Keratinocyte (primary cell): ENCODE measurements at regions not wholly inside any gene's neighbourhood (a gene's known extent, or its start where the extent isn't known, plus 50 kb on each side); places are given as distances from the start of the nearest gene placed in this dataset.

ENCODE experiments used
- DNase-seq: peaks from one replicate; pipeline ENCODE4 v3.0.0-alpha.2; 2011; ENCODE audit warnings: low read depth, missing footprints, low spot score
- FAIRE-seq: peaks from 2 replicates; lab custom pipeline; 2011; peaks lifted over from hg19 to GRCh38; lab: Jason Lieb, UNC
- H2AFZ ChIP-seq: 2 replicates; pipeline ENCODE4 v1.6.0; 2012; ENCODE audit warnings: low read length, control low read depth, inconsistent platforms; ENCODE audit not compliant: control insufficient read depth
- H3K27ac ChIP-seq: 2 replicates; pipeline ENCODE4 v1.5.1; 2011; ENCODE audit warnings: low read length; ENCODE audit not compliant: control insufficient read depth, insufficient read depth
- H3K27me3 ChIP-seq: 3 replicates; pipeline ENCODE4 v1.6.0; 2011; ENCODE audit warnings: low read length; ENCODE audit not compliant: control insufficient read depth, insufficient read depth; ENCODE audit errors: extremely low read depth
- H3K36me3 ChIP-seq, 2 experiments: 2 replicates in 1 of 2; 3 replicates in 1 of 2; pipeline ENCODE4 v1.5.1; 2011; ENCODE audit warnings: low read length in 2 of 2, mild to moderate bottlenecking in 1 of 2; ENCODE audit not compliant: control insufficient read depth in 2 of 2, insufficient read depth in 2 of 2; ENCODE audit errors: extremely low read depth in 1 of 2
- H3K4me1 ChIP-seq: 3 replicates; pipeline ENCODE4 v1.5.1; 2011; ENCODE audit warnings: low read length; ENCODE audit not compliant: control insufficient read depth, insufficient read depth; ENCODE audit errors: extremely low read depth
- H3K4me2 ChIP-seq: 3 replicates; pipeline ENCODE4 v1.6.0; 2011; ENCODE audit warnings: low read depth, low read length; ENCODE audit not compliant: control insufficient read depth, insufficient read depth; ENCODE audit errors: extremely low read depth
- H3K4me3 ChIP-seq, 3 experiments: fragments of 200-600 bp in 1 of 3; sonication (generic) in 1 of 3; 2 replicates in 2 of 3; 3 replicates in 1 of 3; pipeline ENCODE4 v1.5.1; 2011 to 2016; ENCODE audit warnings: low read length in 3 of 3, mild to moderate bottlenecking in 3 of 3, control low read depth in 2 of 3, inconsistent platforms in 1 of 3, low read depth in 1 of 3, mixed read lengths in 1 of 3, mixed run types in 1 of 3, moderate library complexity in 1 of 3; ENCODE audit not compliant: control insufficient read depth in 2 of 3, insufficient read depth in 2 of 3; ENCODE audit errors: extremely low read depth in 1 of 3
- H3K79me2 ChIP-seq: 2 replicates; pipeline ENCODE4 v1.6.0; 2012; ENCODE audit warnings: low read length; ENCODE audit not compliant: control insufficient read depth, insufficient read depth
- H3K9ac ChIP-seq: 3 replicates; pipeline ENCODE4 v1.6.0; 2011; ENCODE audit warnings: low read length; ENCODE audit not compliant: control insufficient read depth, insufficient read depth; ENCODE audit errors: extremely low read depth
- H3K9me1 ChIP-seq: 3 replicates; pipeline ENCODE4 v1.6.0; 2011; ENCODE audit warnings: low read length; ENCODE audit not compliant: control insufficient read depth, insufficient read depth; ENCODE audit errors: extremely low read depth
- H3K9me3 ChIP-seq: 2 replicates; pipeline ENCODE4 v1.5.1; 2012; ENCODE audit warnings: low read depth, low read length; ENCODE audit not compliant: control insufficient read depth
- H4K20me1 ChIP-seq: 3 replicates; pipeline ENCODE4 v1.6.0; 2011; ENCODE audit warnings: low read length; ENCODE audit not compliant: control insufficient read depth, insufficient read depth; ENCODE audit errors: extremely low read depth
- CTCF ChIP-seq, 3 experiments: IDR thresholded peaks in 1 of 3; conservative IDR thresholded peaks in 1 of 3; optimal IDR thresholded peaks in 1 of 3; 2 replicates in 2 of 3; 3 replicates in 1 of 3; pipeline versions ENCODE3 to v1.5.1; 2011; ENCODE audit warnings: low read length in 3 of 3, mild to moderate bottlenecking in 3 of 3, moderate library complexity in 2 of 3, control low read depth in 1 of 3, inconsistent platforms in 1 of 3; ENCODE audit not compliant: insufficient read depth in 2 of 3; ENCODE audit errors: extremely low read depth in 1 of 3
- EZH2 ChIP-seq: IDR thresholded peaks from one replicate; pipeline ENCODE4 v1.6.1; 2012; ENCODE audit warnings: inconsistent platforms, mild to moderate bottlenecking, low read length, moderate library complexity
- dilution Hi-C: fragments of 300-500 bp; cut with MboI; formaldehyde crosslinking; loops from one replicate; pipeline ENCODE4 v1.7.0; 2020; ENCODE audit warnings: low sequenced_read_pairs; ENCODE audit not compliant: extremely low pct_ligation_motif_present

GRCh38 chr4:106583567-106583966, 215.0 kb upstream of the GIMD1 start:
- Histone ChIP-seq H3K27me3 (no peaks in the 10 kb centered on the region), H3K4me1 (peaks cover 54% of the 10 kb centered on the region), H3K4me3 (no peak overlapping the region), H3K9ac (no peak overlapping the region), H4K20me1 (no peaks in the 10 kb centered on the region), H3K27ac (peak overlapping the region; percentile 83), H3K79me2 (no peaks in the 10 kb centered on the region), H3K36me3 (no peaks in the 10 kb centered on the region), H3K9me1 (no peaks in the 10 kb centered on the region), H2AFZ (no peak overlapping the region), H3K4me2 (peak overlapping the region; percentile 47), H3K9me3 (no peaks in the 10 kb centered on the region)
- dilution Hi-C loops, result no loop called here
- TF ChIP-seq EZH2, result no peak
- TF ChIP-seq CTCF (optimal IDR thresholded peaks at IDR 0.05 in 1 of 3, IDR thresholded peaks at IDR 0.05 in 1 of 3, conservative IDR thresholded peaks at IDR 0.05 in 1 of 3; ENCODE audit: extremely low read depth in 1 of 3, insufficient read depth in 2 of 3, low read length in 3 of 3), result no peak
- peak; percentile 64 for FAIRE-seq
- peak; percentile 94 for DNase-seq

GRCh38 chr4:106583108-106583507, 214.5 kb upstream of the GIMD1 start:
- no peak for DNase-seq
- Histone ChIP-seq H3K4me1 (peaks cover 50% of the 10 kb centered on the region), H3K79me2 (no peaks in the 10 kb centered on the region), H3K4me2 (peak overlapping the region; percentile 47), H3K27ac (peak overlapping the region; percentile 29), H3K9me1 (no peaks in the 10 kb centered on the region), H3K4me3 (no peak overlapping the region), H2AFZ (no peak overlapping the region), H3K9me3 (no peaks in the 10 kb centered on the region), H3K36me3 (no peaks in the 10 kb centered on the region), H4K20me1 (no peaks in the 10 kb centered on the region), H3K9ac (no peak overlapping the region), H3K27me3 (no peaks in the 10 kb centered on the region)
- FAIRE-seq, result no peak
- no peak for TF ChIP-seq EZH2
- TF ChIP-seq CTCF (optimal IDR thresholded peaks at IDR 0.05 in 1 of 3, IDR thresholded peaks at IDR 0.05 in 1 of 3, conservative IDR thresholded peaks at IDR 0.05 in 1 of 3; ENCODE audit: extremely low read depth in 1 of 3, insufficient read depth in 2 of 3, low read length in 3 of 3), result no peak
- dilution Hi-C loops, result no loop called here
